Stomach (tissue), 8 donors: ENCODE measurements at regions not wholly inside any gene's neighbourhood (a gene's known extent, or its start where the extent isn't known, plus 50 kb on each side); places are given as distances from the start of the nearest gene placed in this dataset.

Experiments used
- DNase-seq, 2 donors: peaks; one replicate each; pipeline versions ENCODE4 v3.0.0 to v3.0.0-alpha.2; 2013 to 2019
- H3K27ac ChIP-seq, 5 donors: fragments of 200-600 bp in 4 of 5; sonication (generic) in 4 of 5; one replicate each; pipeline ENCODE4 v1.5.1; 2013 to 2019; ENCODE audit warnings: mild to moderate bottlenecking in 1 of 5, moderate library complexity in 1 of 5
- H3K27me3 ChIP-seq, 3 donors: fragments of 200-600 bp; sonication (generic); one replicate each; pipeline ENCODE4 v1.5.1; 2017 to 2019; ENCODE audit warnings: mixed run types in 1 of 3
- H3K36me3 ChIP-seq, 4 donors: fragments of 200-600 bp; sonication (generic); 1 replicate in 3 of 4; 2 replicates in 1 of 4; pipeline ENCODE4 v1.5.1; 2016 to 2019
- H3K4me1 ChIP-seq, 4 donors: fragments of 200-600 bp; sonication (generic); one replicate each; pipeline ENCODE4 v1.5.1; 2016 to 2019
- H3K4me3 ChIP-seq, 4 donors: fragments of 200-600 bp; sonication (generic) in 3 of 4; one replicate each; pipeline ENCODE4 v1.5.1; 2016 to 2019; ENCODE audit warnings: mild to moderate bottlenecking in 1 of 4
- H3K9me3 ChIP-seq, 4 donors: fragments of 200-600 bp; sonication (generic); one replicate each; pipeline ENCODE4 v1.5.1; 2016 to 2019
- CTCF ChIP-seq, 7 experiments: fragments of 450-650 bp in 4 of 7; fragments of 200-600 bp in 3 of 7; sonication (generic) in 3 of 7; IDR thresholded peaks; one replicate each; pipeline ENCODE4 v1.5.1; 2016 to 2019; ENCODE audit warnings: antibody characterized with exemption in 7 of 7, control low read depth in 2 of 7, mild to moderate bottlenecking in 1 of 7
- EP300 ChIP-seq: sonication (generic); formaldehyde crosslinking; IDR thresholded peaks from one replicate; pipeline ENCODE4 v1.6.1; 2017; ENCODE audit warnings: antibody characterized with exemption
- POLR2A ChIP-seq, 4 donors: fragments of 450-650 bp; IDR thresholded peaks; one replicate each; pipeline ENCODE4 v1.6.1; 2016; ENCODE audit warnings: antibody characterized with exemption in 4 of 4, control low read depth in 2 of 4, mild to moderate bottlenecking in 1 of 4, moderate library complexity in 1 of 4
- POLR2AphosphoS5 ChIP-seq, 3 donors: sonication (generic); formaldehyde crosslinking; IDR thresholded peaks; one replicate each; pipeline ENCODE4 v1.6.1; 2016; ENCODE audit warnings: antibody characterized with exemption in 3 of 3
- WGBS, 5 donors: extraction: QIAGEN DNeasy Blood & Tissue Kit in 3 of 5; methylation state at CpG; one replicate each; pipeline versions ENCODE4 v1.1.5 to v1.1.7; 2013 to 2018; 5-methylcytosine and 5-hydroxymethylcytosine counted together
- intact Hi-C: fragments of 100-400 bp; cut with DNase I; formaldehyde crosslinking; loops from one replicate; pipeline ENCODE4 v1.15.1; 2023; ENCODE audit warnings: low total_unique reads
- donor health status: healthy with polysubstance abuse.
- donor health status: Bipolar disorder and iron deficiency.
- donor health status: healthy.

GRCh38 chr18:34978953-34979608 is 62.1 kb upstream of the MAPRE2 start:
- peak; percentile 72 to 95 for DNase-seq
- peak overlapping the region; percentile 59 to 92 (median 80) for H3K4me3 ChIP-seq
- H3K27ac ChIP-seq = peak overlapping the region; percentile 85 to 93 (median 86)
- peaks cover 0 to 4% (median 0%) of the 10 kb centered on the region in 3 donors for H3K27me3 ChIP-seq
- no peak for TF ChIP-seq POLR2A (IDR thresholded peaks at IDR 0.05)
- peak; percentile 55 to 91 (median 68) for TF ChIP-seq POLR2AphosphoS5 (IDR thresholded peaks at IDR 0.05)
- intact Hi-C loops = no loop called here
- 0 to 2% (median 0%) methylated on average over 9 of the region's 9 CpGs for WGBS, 5 donors
- peaks cover 0 to 40% (median 28%) of the 10 kb centered on the region in 4 donors for H3K4me1 ChIP-seq
- no peaks in the 10 kb centered on the region for H3K36me3 ChIP-seq
- H3K9me3 ChIP-seq = no peaks in the 10 kb centered on the region

- DNase-seq = no peak
- intact Hi-C loops = no loop called here
- Histone ChIP-seq H3K9me3 (no peaks in the 10 kb centered on the region), H3K27me3 (peaks cover 0 to 4% (median 0%) of the 10 kb centered on the region in 3 donors), H3K4me3 (no peak overlapping the region), H3K4me1 (peaks cover 0 to 31% (median 22%) of the 10 kb centered on the region in 4 donors), H3K27ac (no peak overlapping the region), H3K36me3 (no peaks in the 10 kb centered on the region)
- WGBS, 5 donors = 66 to 90% (median 79%) methylated on average over 2 of the region's 2 CpGs
- TF ChIP-seq POLR2A (IDR thresholded peaks at IDR 0.05) = no peak
- TF ChIP-seq POLR2AphosphoS5 (IDR thresholded peaks at IDR 0.05) = no peak
- TF ChIP-seq CTCF (IDR thresholded peaks at IDR 0.05) = no peak
- TF ChIP-seq EP300 = no peak
Measured at GRCh38 chr18:34981487-34981886, 59.7 kb upstream of the MAPRE2 start.

GRCh38 chr18:34985963-34986362 is 55.2 kb upstream of the MAPRE2 start:
- intact Hi-C loops = no loop called here
- 84 to 90% (median 88%) methylated on average over 2 of the region's 2 CpGs for WGBS, 5 donors
- peaks cover 0 to 8% (median 3%) of the 10 kb centered on the region in 4 donors for H3K4me1 ChIP-seq
- no peaks in the 10 kb centered on the region for H3K36me3 ChIP-seq
- DNase-seq = no peak
- H3K27ac ChIP-seq = no peak overlapping the region
- H3K27me3 ChIP-seq = no peaks in the 10 kb centered on the region
- no peak overlapping the region for H3K4me3 ChIP-seq
- TF ChIP-seq CTCF (IDR thresholded peaks at IDR 0.05) = no peak
- no peak for TF ChIP-seq EP300
- no peak for TF ChIP-seq POLR2A (IDR thresholded peaks at IDR 0.05)
- TF ChIP-seq POLR2AphosphoS5 (IDR thresholded peaks at IDR 0.05) = no peak
- H3K9me3 ChIP-seq = no peaks in the 10 kb centered on the region

GRCh38 chr18:34990597-34990996 is 50.6 kb upstream of the MAPRE2 start:
- no peak for TF ChIP-seq POLR2A (IDR thresholded peaks at IDR 0.05)
- no peak for TF ChIP-seq EP300
- TF ChIP-seq CTCF (IDR thresholded peaks at IDR 0.05) = no peak
- no peak for TF ChIP-seq POLR2AphosphoS5 (IDR thresholded peaks at IDR 0.05)
- Histone ChIP-seq H3K27me3 (no peaks in the 10 kb centered on the region), H3K27ac (no peak overlapping the region), H3K4me3 (no peak overlapping the region), H3K9me3 (no peaks in the 10 kb centered on the region), H3K36me3 (no peaks in the 10 kb centered on the region), H3K4me1 (peaks cover 0 to 8% (median 3%) of the 10 kb centered on the region in 4 donors)
- no peak for DNase-seq
- 64 to 87% (median 70%) methylated on average over 4 of the region's 4 CpGs for WGBS, 5 donors
- intact Hi-C loops = no loop called here

- no peaks in the 10 kb centered on the region for H3K27me3 ChIP-seq
- H3K9me3 ChIP-seq = no peaks in the 10 kb centered on the region
- no peak for DNase-seq
- WGBS, 5 donors = 88 to 94% (median 89%) methylated on average over 7 of the region's 7 CpGs
- H3K4me1 ChIP-seq = peaks cover 0 to 8% (median 3%) of the 10 kb centered on the region in 4 donors
- H3K4me3 ChIP-seq = no peak overlapping the region
- no peaks in the 10 kb centered on the region for H3K36me3 ChIP-seq
- intact Hi-C loops = no loop called here
- H3K27ac ChIP-seq = no peak overlapping the region
- TF ChIP-seq CTCF (IDR thresholded peaks at IDR 0.05) = no peak
- no peak for TF ChIP-seq POLR2A (IDR thresholded peaks at IDR 0.05)
- no peak for TF ChIP-seq POLR2AphosphoS5 (IDR thresholded peaks at IDR 0.05)
- no peak for TF ChIP-seq EP300
Measured at GRCh38 chr18:34991152-34991551, 50.1 kb upstream of the MAPRE2 start.
